ENCODE measurements at regions not wholly inside any gene's neighbourhood (a gene's known extent, or its start where the extent isn't known, plus 50 kb on each side); places are given as distances from the start of the nearest gene placed in this dataset.

DNA sequence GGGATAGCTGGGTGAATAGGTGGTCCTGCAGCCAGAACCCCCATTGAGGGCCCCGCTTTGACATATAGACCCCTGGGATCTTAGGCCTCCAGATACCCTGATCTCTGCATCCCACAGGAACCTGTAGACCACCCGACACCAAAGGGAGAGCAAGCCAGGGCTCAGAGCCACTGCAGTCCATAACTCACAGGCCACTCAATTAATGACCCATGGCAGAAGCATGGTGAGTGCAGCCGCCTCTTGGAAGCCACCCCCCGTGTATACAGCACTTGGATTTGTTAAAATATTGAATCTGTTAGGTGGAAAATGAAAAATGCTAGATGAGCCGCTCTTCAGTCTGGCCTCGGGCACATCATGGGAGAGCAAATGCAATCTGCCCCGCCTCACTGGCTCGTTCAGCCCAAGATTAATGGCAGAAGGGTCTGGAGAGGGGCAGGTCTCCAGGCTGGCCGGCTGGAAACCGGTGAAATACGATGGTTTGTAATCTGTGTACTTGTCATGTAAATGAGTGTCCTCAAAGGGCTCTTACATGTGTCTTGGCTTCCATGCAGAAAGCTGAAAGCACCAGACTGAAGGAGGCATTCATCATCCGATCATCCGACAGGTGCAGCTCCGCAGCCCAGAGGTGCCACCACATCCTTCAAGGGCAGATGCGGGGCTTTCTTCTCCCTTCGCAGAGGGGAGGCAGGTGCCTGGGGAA, 111.3 kb downstream of the OLFM1 start:
- no peak for TF ChIP-seq SP1 (IDR thresholded peaks at IDR 0.05)
- TF ChIP-seq LEF1 (IDR thresholded peaks at IDR 0.05; ENCODE audit: borderline replicate concordance): no peak
- TF ChIP-seq ARNT (IDR thresholded peaks at IDR 0.05): no peak
- TF ChIP-seq ELF4 (IDR thresholded peaks at IDR 0.05): no peak
- TF ChIP-seq BHLHE40 (IDR thresholded peaks at IDR 0.05; ENCODE audit: borderline replicate concordance): no peak
- TF ChIP-seq NFRKB (IDR thresholded peaks at IDR 0.05): no peak
- no peak for TF ChIP-seq L3MBTL2 (conservative IDR thresholded peaks at IDR 0.05)
- TF ChIP-seq ZNF384 (IDR thresholded peaks at IDR 0.05): no peak

Measured in HEK293T (cell line).